GM23338 (cell line): ENCODE measurements at regions not wholly inside any gene's neighbourhood (a gene's known extent, or its start where the extent isn't known, plus 50 kb on each side); places are given as distances from the start of the nearest gene placed in this dataset.

Experiments used
- ATAC-seq: fragments of 200-7000 bp; cut with Tn5 transposase; 3 replicates; pipeline ENCODE4 v1.9.1; 2020
- DNase-seq: peaks from one replicate; pipeline ENCODE4 v3.0.0-alpha.2; 2015; ENCODE audit warnings: low spot score
- H2AFZ ChIP-seq: fragments of 200-600 bp; sonication (generic); 2 replicates; pipeline ENCODE4 v1.8.0; 2016; ENCODE audit warnings: antibody characterized with exemption, mild to moderate bottlenecking, moderate library complexity
- H3F3A ChIP-seq: fragments of 200-600 bp; sonication (generic); replicated peaks from 2 replicates; pipeline ENCODE4 v1.8.0; 2017; ENCODE audit warnings: antibody characterized with exemption, mixed run types, low read depth
- H3K27ac ChIP-seq: fragments of 200-600 bp; sonication (generic); 2 replicates; pipeline ENCODE4 v1.6.1; 2016; ENCODE audit warnings: low read depth
- H3K27me3 ChIP-seq: fragments of 200-600 bp; sonication (generic); 2 replicates; pipeline ENCODE4 v1.8.0; 2016; ENCODE audit warnings: mild to moderate bottlenecking, mixed run types, moderate library complexity; ENCODE audit not compliant: insufficient read depth
- H3K36me3 ChIP-seq: fragments of 200-600 bp; sonication (generic); 2 replicates; pipeline ENCODE4 v1.8.0; 2016; ENCODE audit warnings: mild to moderate bottlenecking; ENCODE audit not compliant: insufficient read depth
- H3K4me1 ChIP-seq: fragments of 200-600 bp; sonication (generic); 2 replicates; pipeline ENCODE4 v1.8.0; 2016; ENCODE audit warnings: mild to moderate bottlenecking, moderate library complexity; ENCODE audit not compliant: insufficient read depth
- H3K4me2 ChIP-seq: fragments of 200-600 bp; sonication (generic); 2 replicates; pipeline ENCODE4 v1.7.1; 2017; ENCODE audit warnings: mixed run types
- H3K4me3 ChIP-seq: fragments of 200-600 bp; sonication (generic); 2 replicates; pipeline ENCODE4 v1.6.1; 2016; ENCODE audit warnings: mixed run types
- H3K79me2 ChIP-seq: fragments of 200-600 bp; sonication (generic); replicated peaks from 2 replicates; pipeline ENCODE4 v1.8.0; 2017; ENCODE audit warnings: mild to moderate bottlenecking; ENCODE audit not compliant: insufficient read depth
- H3K9me2 ChIP-seq: fragments of 200-600 bp; sonication (generic); 2 replicates; pipeline ENCODE4 v1.8.0; 2017; ENCODE audit not compliant: insufficient read depth
- H4K20me1 ChIP-seq: fragments of 200-600 bp; sonication (generic); replicated peaks from 2 replicates; pipeline ENCODE4 v1.8.0; 2017; ENCODE audit warnings: mild to moderate bottlenecking; ENCODE audit not compliant: insufficient read depth
- H3K27ac Mint-ChIP-seq: 2 replicates; pipeline ENCODE4 v1.8.0; 2020; ENCODE audit warnings: inconsistent platforms, mild to moderate bottlenecking, moderate library complexity, mixed read lengths
- H3K27me3 Mint-ChIP-seq: 3 replicates; pipeline ENCODE4 v1.8.0; 2022; ENCODE audit warnings: low read depth, mild to moderate bottlenecking, moderate library complexity, mixed read lengths, inconsistent platforms; ENCODE audit not compliant: insufficient read depth, poor library complexity
- H3K36me3 Mint-ChIP-seq: 3 replicates; pipeline ENCODE4 v1.8.0; 2021; ENCODE audit warnings: low read depth, mild to moderate bottlenecking, inconsistent platforms, moderate library complexity, mixed read lengths
- H3K4me1 Mint-ChIP-seq: 3 replicates; pipeline ENCODE4 v1.8.0; 2020; ENCODE audit warnings: mild to moderate bottlenecking, inconsistent platforms, mixed read lengths
- H3K4me3 Mint-ChIP-seq: 3 replicates; pipeline ENCODE4 v1.8.0; 2021; ENCODE audit warnings: moderate library complexity, mild to moderate bottlenecking, inconsistent platforms, mixed read lengths
- H3K9me3 Mint-ChIP-seq: 3 replicates; pipeline ENCODE4 v1.8.0; 2020; ENCODE audit warnings: moderate library complexity, mild to moderate bottlenecking, inconsistent platforms, mixed read lengths
- EZH2phosphoT487 ChIP-seq: fragments of 200-600 bp; sonication (generic); IDR thresholded peaks from one replicate; pipeline ENCODE4 v1.8.1; 2018; ENCODE audit warnings: antibody characterized with exemption; ENCODE audit not compliant: unreplicated experiment
- JUNB ChIP-seq: IDR thresholded peaks from one replicate; pipeline ENCODE4 v1.6.1; 2016; ENCODE audit warnings: antibody characterized with exemption; ENCODE audit not compliant: unreplicated experiment
- NANOG ChIP-seq: IDR thresholded peaks from 2 replicates; pipeline ENCODE4 v1.6.1; 2016; ENCODE audit warnings: antibody characterized with exemption, borderline replicate concordance
- REST ChIP-seq: IDR thresholded peaks from one replicate; pipeline ENCODE4 v1.6.1; 2018; ENCODE audit warnings: antibody characterized with exemption; ENCODE audit not compliant: unreplicated experiment
- STAT1 ChIP-seq: IDR thresholded peaks from one replicate; pipeline ENCODE4 v1.6.1; 2016; ENCODE audit warnings: antibody characterized with exemption; ENCODE audit not compliant: unreplicated experiment
- ZNF331 ChIP-seq: fragments of 250-450 bp; sonication (Bioruptor Pico); IDR thresholded peaks from 2 replicates; pipeline ENCODE4 v1.5.0; 2020; ENCODE audit warnings: low read depth, mild to moderate bottlenecking, moderate library complexity
- ZNF462 ChIP-seq: fragments of 250-450 bp; sonication (Bioruptor Pico); IDR thresholded peaks from 2 replicates; pipeline ENCODE4 v1.5.0; 2020; ENCODE audit warnings: mild to moderate bottlenecking, moderate library complexity
- TF ChIP-seq, protein P1 (sequence below): IDR thresholded peaks from 2 replicates; pipeline ENCODE4 v1.6.1; 2016; ENCODE audit warnings: antibody characterized with exemption

GRCh38 chr12:105978276-105978675, 160.5 kb downstream of the NUAK1 start (continued):
- TF ChIP-seq REST = no peak

DNA sequence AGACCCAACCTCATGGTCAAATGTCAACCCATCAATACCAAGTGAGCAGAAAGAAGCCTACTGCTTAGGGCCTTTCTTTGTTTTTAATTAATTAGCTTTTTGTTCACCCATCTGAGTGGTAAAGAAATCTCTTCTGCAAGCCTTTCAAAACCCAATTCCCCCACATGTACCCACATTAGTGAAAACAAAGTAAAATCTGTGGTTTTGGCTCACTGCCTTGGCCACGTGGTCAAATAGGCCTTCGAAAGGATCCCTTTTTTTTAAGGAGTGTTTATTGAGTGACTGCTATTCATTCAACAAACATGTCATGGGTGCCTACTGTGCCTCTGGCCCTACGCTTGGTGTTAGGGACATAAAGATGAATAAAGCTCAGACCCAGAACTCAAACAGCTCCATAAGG, 160.1 kb downstream of the NUAK1 start:
- Mint-ChIP-seq H3K9me3 (no peaks in the 10 kb centered on the region), H3K4me3 (no peak overlapping the region), H3K4me1 (peaks cover 6% of the 10 kb centered on the region; the same call in 2 of the 3 replicates), H3K36me3 (no peaks in the 10 kb centered on the region), H3K27me3 (peaks cover 8% of the 10 kb centered on the region), H3K27ac (no peak overlapping the region)
- H4K20me1 ChIP-seq = no peaks in the 10 kb centered on the region
- DNase-seq (no peak), ATAC-seq (no peak)
- H3K79me2 ChIP-seq = no peaks in the 10 kb centered on the region
- H3K4me1 ChIP-seq = peaks cover 16% of the 10 kb centered on the region
- no peak overlapping the region for H3K27ac ChIP-seq
- no peak overlapping the region for H3K4me2 ChIP-seq
- H3K27me3 ChIP-seq = no peaks in the 10 kb centered on the region
- H3F3A ChIP-seq = no peaks in the 10 kb centered on the region
- H3K4me3 ChIP-seq = no peak overlapping the region
- H2AFZ ChIP-seq = no peak overlapping the region
- TF ChIP-seq JUNB (no peak), ZNF462 (no peak), STAT1 (no peak), NANOG (no peak), REST (no peak), EZH2phosphoT487 (no peak), ZNF331 (no peak)
- TF ChIP-seq, protein P1, sequence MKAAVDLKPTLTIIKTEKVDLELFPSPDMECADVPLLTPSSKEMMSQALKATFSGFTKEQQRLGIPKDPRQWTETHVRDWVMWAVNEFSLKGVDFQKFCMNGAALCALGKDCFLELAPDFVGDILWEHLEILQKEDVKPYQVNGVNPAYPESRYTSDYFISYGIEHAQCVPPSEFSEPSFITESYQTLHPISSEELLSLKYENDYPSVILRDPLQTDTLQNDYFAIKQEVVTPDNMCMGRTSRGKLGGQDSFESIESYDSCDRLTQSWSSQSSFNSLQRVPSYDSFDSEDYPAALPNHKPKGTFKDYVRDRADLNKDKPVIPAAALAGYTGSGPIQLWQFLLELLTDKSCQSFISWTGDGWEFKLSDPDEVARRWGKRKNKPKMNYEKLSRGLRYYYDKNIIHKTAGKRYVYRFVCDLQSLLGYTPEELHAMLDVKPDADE = no peak
- H3K36me3 ChIP-seq = no peaks in the 10 kb centered on the region
- peaks cover 29% of the 10 kb centered on the region for H3K9me2 ChIP-seq
